ENCODE measurements at regions not wholly inside any gene's neighbourhood (a gene's known extent, or its start where the extent isn't known, plus 50 kb on each side); places are given as distances from the start of the nearest gene placed in this dataset.

GRCh38 chr5:32859211-32859641, 148.1 kb downstream of the NPR3 start (continued):
- no peak for TF ChIP-seq REST (IDR thresholded peaks at IDR 0.05; ENCODE audit: unreplicated experiment)
- TF ChIP-seq JUNB (IDR thresholded peaks at IDR 0.05; ENCODE audit: unreplicated experiment): no peak
- no peak for TF ChIP-seq CTCF (conservative IDR thresholded peaks at IDR 0.05; ENCODE audit: low read depth in 2 of 2)
- no peak for TF ChIP-seq NANOG (IDR thresholded peaks at IDR 0.05; ENCODE audit: borderline replicate concordance)
- TF ChIP-seq ZNF114 (CRISPR knock-in tag; IDR thresholded peaks at IDR 0.05): no peak
- no peak for TF ChIP-seq POLR2AphosphoS5 (IDR thresholded peaks at IDR 0.05; ENCODE audit: low read depth)

- H3K4me1 Mint-ChIP-seq: peaks cover 6% of the 10 kb centered on the region; the same call in 2 of the 3 replicates
- ATAC-seq: no peak
- TF ChIP-seq ZNF462 (CRISPR knock-in tag; IDR thresholded peaks at IDR 0.05) (no peak), ZNF331 (CRISPR knock-in tag; IDR thresholded peaks at IDR 0.05; ENCODE audit: low read depth) (no peak), EZH2phosphoT487 (IDR thresholded peaks at IDR 0.05; ENCODE audit: unreplicated experiment) (no peak), EZH2 (IDR thresholded peaks at IDR 0.05; ENCODE audit: low read depth, unreplicated experiment) (no peak), STAT1 (IDR thresholded peaks at IDR 0.05; ENCODE audit: unreplicated experiment) (no peak), ZNF114 (CRISPR knock-in tag; IDR thresholded peaks at IDR 0.05) (no peak)
Measured at GRCh38 chr5:32865475-32865874, 154.4 kb downstream of the NPR3 start.

More at GRCh38 chr5:32865475-32865874, 154.4 kb downstream of the NPR3 start:
- H3K79me2 ChIP-seq (replicated peaks; ENCODE audit: insufficient read depth): no peaks in the 10 kb centered on the region
- no peak overlapping the region; the same call in 1 of the 2 replicates for H2AFZ ChIP-seq
- H3K27ac Mint-ChIP-seq: no peak overlapping the region
- H3K4me3 Mint-ChIP-seq: no peak overlapping the region
- no peaks in the 10 kb centered on the region for H3K27me3 ChIP-seq (ENCODE audit: insufficient read depth)
- H3K9me3 Mint-ChIP-seq: peaks cover 3% of the 10 kb centered on the region
- H4K20me1 ChIP-seq (replicated peaks; ENCODE audit: insufficient read depth): no peaks in the 10 kb centered on the region
- H3K4me1 ChIP-seq (ENCODE audit: insufficient read depth): no peaks in the 10 kb centered on the region
- H3K27me3 Mint-ChIP-seq (ENCODE audit: insufficient read depth, low read depth, poor library complexity): no peaks in the 10 kb centered on the region
- no peaks in the 10 kb centered on the region for H3K36me3 Mint-ChIP-seq (ENCODE audit: low read depth)
- no peaks in the 10 kb centered on the region for H3K36me3 ChIP-seq (ENCODE audit: insufficient read depth)
- H3K27ac ChIP-seq (ENCODE audit: low read depth): no peak overlapping the region
- no peak for DNase-seq (ENCODE audit: low spot score)
- no peak overlapping the region for H3K4me2 ChIP-seq
- H3K4me3 ChIP-seq: no peak overlapping the region
- H3F3A ChIP-seq (replicated peaks; ENCODE audit: low read depth): no peaks in the 10 kb centered on the region
- H3K9me2 ChIP-seq (ENCODE audit: insufficient read depth): peaks cover 5% of the 10 kb centered on the region; the same call in 1 of the 2 replicates

Data from GM23338 (cell line).